ENCODE measurements at regions not wholly inside any gene's neighbourhood (a gene's known extent, or its start where the extent isn't known, plus 50 kb on each side); places are given as distances from the start of the nearest gene placed in this dataset.

- Histone ChIP-seq H3K27ac (ENCODE audit: extremely low read depth, low read depth, low read length) (no peak overlapping the region), H3K4me2 (ENCODE audit: insufficient read depth, low read length) (no peak overlapping the region), H3K4me1 (replicated peaks in 1 of 2; ENCODE audit: control insufficient read depth in 2 of 2, insufficient read depth in 2 of 2, low read length in 2 of 2) (no peaks in the 10 kb centered on the region), H3K9me3 (replicated peaks; ENCODE audit: control insufficient read depth, insufficient read depth, low read depth, low read length) (no peaks in the 10 kb centered on the region), H4K20me1 (replicated peaks; ENCODE audit: control insufficient read depth, insufficient read depth, low read length) (no peaks in the 10 kb centered on the region), H3K36me3 (ENCODE audit: control insufficient read depth, insufficient read depth, low read length) (no peaks in the 10 kb centered on the region), H3K27me3 (ENCODE audit: control insufficient read depth in 2 of 2, insufficient read depth in 2 of 2, low read length in 2 of 2) (peaks cover 2 to 10% of the 10 kb centered on the region in 2 experiments; a peak in 2 of 5 replicates), H3K4me3 (no peak overlapping the region), H3K9me1 (ENCODE audit: control insufficient read depth, insufficient read depth, low read length) (no peaks in the 10 kb centered on the region), H3K79me2 (ENCODE audit: control insufficient read depth, insufficient read depth, low read length) (no peaks in the 10 kb centered on the region), H2AFZ (ENCODE audit: low read depth, low read length) (no peak overlapping the region), H3K9ac (ENCODE audit: insufficient read depth in 1 of 2, low read depth in 2 of 2, low read length in 2 of 2) (no peak overlapping the region)
- TF ChIP-seq KDM2B (CRISPR knock-in tag; IDR thresholded peaks at IDR 0.05) = no peak
- TF ChIP-seq HSF4 (CRISPR knock-in tag; IDR thresholded peaks at IDR 0.05; ENCODE audit: borderline replicate concordance) = no peak
- TF ChIP-seq SAP30 (IDR thresholded peaks at IDR 0.05; ENCODE audit: borderline replicate concordance, insufficient read depth, low read depth, low read length, poor library complexity, severe bottlenecking) = no peak
- TF ChIP-seq MAFF (IDR thresholded peaks at IDR 0.05; ENCODE audit: low read length) = no peak
- no peak for TF ChIP-seq XRCC4 (IDR thresholded peaks at IDR 0.05; ENCODE audit: extremely low read depth, insufficient read depth, insufficient read length)
- TF ChIP-seq ZEB2 (IDR thresholded peaks at IDR 0.05) = no peak
- no peak for TF ChIP-seq ZSCAN32 (CRISPR knock-in tag; IDR thresholded peaks at IDR 0.05)
- TF ChIP-seq ZKSCAN1 (IDR thresholded peaks at IDR 0.05; ENCODE audit: low read depth, low read length) = no peak
- no peak for TF ChIP-seq MTA2 (IDR thresholded peaks at IDR 0.05; ENCODE audit: low read depth)
- no peak for TF ChIP-seq YY1 (IDR thresholded peaks at IDR 0.05; ENCODE audit: borderline replicate concordance in 1 of 3, control insufficient read depth in 1 of 3, extremely low read depth in 1 of 3, insufficient read depth in 3 of 3, insufficient read length in 1 of 3, insufficient replicate concordance in 2 of 3, low read depth in 1 of 3, low read length in 2 of 3)
- TF ChIP-seq HNRNPLL (IDR thresholded peaks at IDR 0.05; ENCODE audit: low read depth, low read length, poor library complexity, severe bottlenecking) = no peak
- intact Hi-C loops (cut with micrococcal nuclease) = no loop called here
- no TSS peak for BruUV-seq (replicated peaks)
- POLR2A ChIA-PET = interaction anchor here (0.7 kb wide), 1 partner anchor 225 kb away, joined by 4 read pairs; no protein-coding TSS in a partner anchor
- FAIRE-seq (no peak), ATAC-seq (no peak), DNase-seq (ENCODE audit: extremely low read depth in 1 of 4, low spot score in 3 of 4) (no peak)
- in situ Hi-C loops (cut with MboI) = no loop called here
- 0% methylated on average over 1 of the region's 1 CpG for WGBS (ENCODE audit: insufficient coverage, low coverage, missing lambda C conversion rate)
- CTCF ChIA-PET (ENCODE audit: low intra/inter-chr PET ratio) = interaction anchor here (0.6 kb wide), 1 partner anchor 458 kb away, joined by 3 read pairs; no protein-coding TSS in a partner anchor
Observed at GRCh38 chr16:9365370-9365728, 273.9 kb downstream of the HAPSTR1 start.
